ENCODE measurements at regions not wholly inside any gene's neighbourhood (a gene's known extent, or its start where the extent isn't known, plus 50 kb on each side); places are given as distances from the start of the nearest gene placed in this dataset.

- TF ChIP-seq, protein P1, sequence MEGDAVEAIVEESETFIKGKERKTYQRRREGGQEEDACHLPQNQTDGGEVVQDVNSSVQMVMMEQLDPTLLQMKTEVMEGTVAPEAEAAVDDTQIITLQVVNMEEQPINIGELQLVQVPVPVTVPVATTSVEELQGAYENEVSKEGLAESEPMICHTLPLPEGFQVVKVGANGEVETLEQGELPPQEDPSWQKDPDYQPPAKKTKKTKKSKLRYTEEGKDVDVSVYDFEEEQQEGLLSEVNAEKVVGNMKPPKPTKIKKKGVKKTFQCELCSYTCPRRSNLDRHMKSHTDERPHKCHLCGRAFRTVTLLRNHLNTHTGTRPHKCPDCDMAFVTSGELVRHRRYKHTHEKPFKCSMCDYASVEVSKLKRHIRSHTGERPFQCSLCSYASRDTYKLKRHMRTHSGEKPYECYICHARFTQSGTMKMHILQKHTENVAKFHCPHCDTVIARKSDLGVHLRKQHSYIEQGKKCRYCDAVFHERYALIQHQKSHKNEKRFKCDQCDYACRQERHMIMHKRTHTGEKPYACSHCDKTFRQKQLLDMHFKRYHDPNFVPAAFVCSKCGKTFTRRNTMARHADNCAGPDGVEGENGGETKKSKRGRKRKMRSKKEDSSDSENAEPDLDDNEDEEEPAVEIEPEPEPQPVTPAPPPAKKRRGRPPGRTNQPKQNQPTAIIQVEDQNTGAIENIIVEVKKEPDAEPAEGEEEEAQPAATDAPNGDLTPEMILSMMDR (IDR thresholded peaks at IDR 0.05), result no peak
- Mint-ChIP-seq H3K9me3 (ENCODE audit: low read depth) (peaks cover 10% of the 10 kb centered on the region), H3K4me3 (ENCODE audit: unreplicated experiment) (no peak overlapping the region), H3K4me1 (ENCODE audit: low read depth) (no peaks in the 10 kb centered on the region), H3K36me3 (ENCODE audit: low read depth) (no peaks in the 10 kb centered on the region), H3K27me3 (ENCODE audit: low read depth) (peaks cover 6% of the 10 kb centered on the region), H3K27ac (ENCODE audit: unreplicated experiment) (no peak overlapping the region)
- no peak for DNase-seq (ENCODE audit: low spot score)
Observed at GRCh38 chr2:122949523-122949922, 1075.6 kb upstream of the CNTNAP5 start.

GRCh38 chr2:122955776-122956175 lies 1069.3 kb upstream of the CNTNAP5 start:
- H3K27me3 Mint-ChIP-seq (ENCODE audit: low read depth), result peaks cover 6% of the 10 kb centered on the region
- TF ChIP-seq, protein P1 (IDR thresholded peaks at IDR 0.05), result no peak
- H3K27ac Mint-ChIP-seq (ENCODE audit: unreplicated experiment), result no peak overlapping the region
- peaks cover 4% of the 10 kb centered on the region for H3K9me3 Mint-ChIP-seq (ENCODE audit: low read depth)
- DNase-seq (ENCODE audit: low spot score), result no peak
- no peak overlapping the region for H3K4me3 Mint-ChIP-seq (ENCODE audit: unreplicated experiment)
- H3K4me1 Mint-ChIP-seq (ENCODE audit: low read depth), result peaks cover 1% of the 10 kb centered on the region
- no peaks in the 10 kb centered on the region for H3K36me3 Mint-ChIP-seq (ENCODE audit: low read depth)

GRCh38 chr2:122960759-122961641 lies 1064.1 kb upstream of the CNTNAP5 start:
- Mint-ChIP-seq H3K36me3 (ENCODE audit: low read depth) (no peaks in the 10 kb centered on the region), H3K4me1 (ENCODE audit: low read depth) (peaks cover 9% of the 10 kb centered on the region), H3K27ac (ENCODE audit: unreplicated experiment) (no peak overlapping the region), H3K27me3 (ENCODE audit: low read depth) (no peaks in the 10 kb centered on the region), H3K9me3 (ENCODE audit: low read depth) (peaks cover 3% of the 10 kb centered on the region), H3K4me3 (ENCODE audit: unreplicated experiment) (no peak overlapping the region)
- TF ChIP-seq, protein P1 (IDR thresholded peaks at IDR 0.05), result peak; percentile 48
- DNase-seq (ENCODE audit: low spot score), result no peak

DNA sequence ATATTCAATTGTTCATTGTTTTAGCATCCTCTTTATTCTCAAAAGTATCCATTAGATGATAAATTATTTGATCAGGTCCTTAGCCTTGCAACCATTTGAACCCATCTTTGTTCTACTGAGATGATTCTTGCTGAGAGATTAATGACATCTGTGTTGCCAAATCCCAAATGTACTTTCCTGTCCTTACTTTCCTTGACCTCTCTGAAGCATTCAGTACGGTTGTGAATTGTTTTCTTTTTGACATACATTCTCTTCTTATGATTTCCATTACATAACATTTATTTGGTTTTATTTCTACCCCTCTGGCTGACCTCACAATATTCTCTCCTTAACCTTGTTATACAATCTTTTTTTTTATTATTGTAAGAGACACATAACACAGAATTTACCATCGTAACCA lies 1058.6 kb upstream of the CNTNAP5 start:
- TF ChIP-seq, protein P1 (IDR thresholded peaks at IDR 0.05), result no peak
- Mint-ChIP-seq H3K27ac (ENCODE audit: unreplicated experiment) (no peak overlapping the region), H3K9me3 (ENCODE audit: low read depth) (peaks cover 25% of the 10 kb centered on the region), H3K36me3 (ENCODE audit: low read depth) (no peaks in the 10 kb centered on the region), H3K27me3 (ENCODE audit: low read depth) (no peaks in the 10 kb centered on the region), H3K4me3 (ENCODE audit: unreplicated experiment) (no peak overlapping the region), H3K4me1 (ENCODE audit: low read depth) (peaks cover 1% of the 10 kb centered on the region)
- no peak for DNase-seq (ENCODE audit: low spot score)

- DNase-seq (ENCODE audit: low spot score), result no peak
- Mint-ChIP-seq H3K27me3 (ENCODE audit: low read depth) (no peaks in the 10 kb centered on the region), H3K9me3 (ENCODE audit: low read depth) (peaks cover 14% of the 10 kb centered on the region), H3K36me3 (ENCODE audit: low read depth) (peaks cover 2% of the 10 kb centered on the region), H3K4me1 (ENCODE audit: low read depth) (no peaks in the 10 kb centered on the region), H3K27ac (ENCODE audit: unreplicated experiment) (no peak overlapping the region), H3K4me3 (ENCODE audit: unreplicated experiment) (no peak overlapping the region)
- TF ChIP-seq, protein P1 (IDR thresholded peaks at IDR 0.05), result no peak
Observed at GRCh38 chr2:122977580-122977979, 1047.5 kb upstream of the CNTNAP5 start.

Data from chondrocyte (in vitro differentiated cells).